Parathyroid adenoma (tissue), 2 donors: ENCODE measurements at regions not wholly inside any gene's neighbourhood (a gene's known extent, or its start where the extent isn't known, plus 50 kb on each side); places are given as distances from the start of the nearest gene placed in this dataset.

Source experiments
- H2AFZ ChIP-seq: fragments of 300-600 bp; sonication (generic); one replicate; pipeline ENCODE4 v1.7.0; 2017; ENCODE audit warnings: antibody characterized with exemption, mild to moderate bottlenecking
- H3K27ac ChIP-seq: fragments of 300-600 bp; sonication (generic); one replicate; pipeline ENCODE4 v1.7.0; 2017
- H3K27me3 ChIP-seq: fragments of 300-600 bp; sonication (generic); one replicate; pipeline ENCODE4 v1.7.0; 2017; ENCODE audit warnings: low read length; ENCODE audit not compliant: control insufficient read depth, insufficient read depth
- H3K36me3 ChIP-seq: fragments of 300-600 bp; sonication (generic); one replicate; pipeline ENCODE4 v1.7.0; 2017; ENCODE audit warnings: low read length; ENCODE audit not compliant: control insufficient read depth, insufficient read depth
- H3K4me1 ChIP-seq: fragments of 300-600 bp; sonication (generic); one replicate; pipeline ENCODE4 v1.7.0; 2017; ENCODE audit warnings: control low read depth
- H3K4me2 ChIP-seq: fragments of 300-600 bp; sonication (generic); one replicate; pipeline ENCODE4 v1.7.0; 2017; ENCODE audit warnings: low read length
- H3K4me3 ChIP-seq: fragments of 300-600 bp; sonication (generic); one replicate; pipeline ENCODE4 v1.7.0; 2017; ENCODE audit warnings: low read depth, low read length
- H3K79me2 ChIP-seq: fragments of 300-600 bp; sonication (generic); one replicate; pipeline ENCODE4 v1.7.0; 2017; ENCODE audit warnings: control low read depth
- H3K9ac ChIP-seq: fragments of 300-600 bp; sonication (generic); one replicate; pipeline ENCODE4 v1.7.0; 2017; ENCODE audit warnings: mild to moderate bottlenecking
- H3K9me3 ChIP-seq: fragments of 300-600 bp; sonication (generic); one replicate; pipeline ENCODE4 v1.7.0; 2017; ENCODE audit warnings: low read length; ENCODE audit not compliant: control insufficient read depth
- CTCF ChIP-seq: fragments of 300-600 bp; sonication (generic); IDR thresholded peaks from one replicate; pipeline ENCODE4 v1.7.0; 2017; ENCODE audit warnings: antibody characterized with exemption, mild to moderate bottlenecking
- donor health status: primary hyperparathyroidism.

DNA sequence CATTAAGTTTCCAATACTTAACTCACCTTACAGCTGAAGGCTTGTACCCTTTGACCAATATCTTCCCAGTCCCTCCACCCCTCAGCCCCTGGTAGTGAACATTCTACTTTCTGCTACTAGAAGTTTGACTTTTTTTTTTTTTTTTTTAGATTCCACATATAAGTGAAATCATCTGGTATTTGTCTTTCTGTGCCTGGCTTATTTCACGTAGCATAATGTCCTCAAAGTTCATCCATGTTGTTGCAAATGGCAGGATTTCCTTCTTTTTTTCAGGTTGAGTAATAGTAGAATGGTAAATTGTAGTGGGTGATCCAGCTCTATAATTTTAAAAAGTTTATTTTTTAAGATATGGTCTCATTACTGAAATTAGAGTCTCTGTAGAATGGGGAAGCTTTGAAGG lies 316.0 kb downstream of the MTX2 start:
- TF ChIP-seq CTCF = no peak
- no peaks in the 10 kb centered on the region for H3K4me1 ChIP-seq
- no peaks in the 10 kb centered on the region for H3K27me3 ChIP-seq
- H3K9me3 ChIP-seq = no peaks in the 10 kb centered on the region
- H3K27ac ChIP-seq = no peak overlapping the region
- no peak overlapping the region for H3K4me2 ChIP-seq
- no peaks in the 10 kb centered on the region for H3K36me3 ChIP-seq
- H3K9ac ChIP-seq = no peak overlapping the region
- no peaks in the 10 kb centered on the region for H3K79me2 ChIP-seq
- no peak overlapping the region for H3K4me3 ChIP-seq
- H2AFZ ChIP-seq = no peak overlapping the region

GRCh38 chr2:176585791-176586190 lies 316.5 kb downstream of the MTX2 start:
- Histone ChIP-seq H3K27me3 (no peaks in the 10 kb centered on the region), H3K9ac (no peak overlapping the region), H3K9me3 (no peaks in the 10 kb centered on the region), H3K27ac (no peak overlapping the region), H3K4me1 (no peaks in the 10 kb centered on the region), H3K4me3 (no peak overlapping the region), H3K79me2 (no peaks in the 10 kb centered on the region), H2AFZ (no peak overlapping the region), H3K4me2 (no peak overlapping the region), H3K36me3 (no peaks in the 10 kb centered on the region)
- TF ChIP-seq CTCF = no peak

DNA sequence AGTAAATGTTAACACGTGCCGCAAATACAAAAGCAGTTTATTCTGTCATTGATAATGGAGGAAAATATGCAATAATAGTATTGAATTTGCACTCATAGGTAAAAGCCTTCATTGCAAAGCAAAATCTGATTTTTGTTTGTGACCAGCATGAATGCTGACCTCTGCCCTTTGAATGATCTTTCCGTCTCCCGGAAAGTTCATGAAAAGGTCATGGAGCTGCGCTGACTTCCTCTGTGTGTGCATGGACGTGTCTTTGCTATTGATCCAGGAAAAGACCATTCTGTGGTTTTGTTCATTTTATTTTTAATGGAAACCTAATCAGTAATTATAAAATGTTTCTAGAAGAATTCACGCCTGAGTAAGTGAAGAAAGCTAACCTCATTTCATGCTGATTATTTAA lies 320.0 kb downstream of the MTX2 start:
- Histone ChIP-seq H3K9ac (no peak overlapping the region), H3K27ac (no peak overlapping the region), H3K4me2 (no peak overlapping the region), H3K4me1 (no peaks in the 10 kb centered on the region), H3K36me3 (no peaks in the 10 kb centered on the region), H2AFZ (no peak overlapping the region), H3K4me3 (no peak overlapping the region), H3K79me2 (no peaks in the 10 kb centered on the region), H3K9me3 (no peaks in the 10 kb centered on the region), H3K27me3 (no peaks in the 10 kb centered on the region)
- TF ChIP-seq CTCF = no peak

DNA sequence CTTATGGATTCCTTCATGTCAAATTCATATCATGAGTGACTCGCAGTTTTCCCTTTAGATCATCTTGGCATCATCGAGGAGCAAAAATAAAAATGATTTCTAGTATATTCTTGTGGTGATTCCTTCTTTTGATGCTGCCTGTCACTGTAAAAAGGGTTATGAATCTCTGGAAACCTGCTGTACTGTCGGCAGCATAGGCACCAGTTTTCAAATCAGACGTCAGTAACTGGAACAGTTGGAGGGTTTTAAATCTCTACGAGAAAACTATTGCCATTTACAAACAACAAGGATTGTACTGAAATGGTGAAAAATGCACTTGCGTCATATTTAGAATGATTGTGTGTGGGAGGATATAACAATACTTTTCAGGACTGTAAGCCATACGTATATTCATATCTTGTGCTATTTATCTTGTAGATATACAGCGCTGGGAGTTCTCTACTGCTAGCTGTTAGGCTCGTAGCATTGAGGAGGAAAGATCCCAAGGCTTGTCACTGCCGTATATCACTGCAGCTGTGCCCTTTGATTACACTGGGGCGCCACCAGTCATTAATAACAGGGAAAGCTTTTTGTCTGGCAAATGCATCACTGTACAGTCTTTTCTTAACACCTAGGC lies 320.7 kb downstream of the MTX2 start:
- Histone ChIP-seq H2AFZ (no peak overlapping the region), H3K9ac (no peak overlapping the region), H3K4me1 (no peaks in the 10 kb centered on the region), H3K27me3 (no peaks in the 10 kb centered on the region), H3K36me3 (no peaks in the 10 kb centered on the region), H3K79me2 (no peaks in the 10 kb centered on the region), H3K9me3 (no peaks in the 10 kb centered on the region), H3K4me2 (no peak overlapping the region), H3K4me3 (no peak overlapping the region), H3K27ac (no peak overlapping the region)
- no peak for TF ChIP-seq CTCF

GRCh38 chr2:176592216-176592615 lies 323.0 kb downstream of the MTX2 start:
- no peak overlapping the region for H3K27ac ChIP-seq

More at GRCh38 chr2:176592216-176592615, 323.0 kb downstream of the MTX2 start:
- H3K4me3 ChIP-seq = no peak overlapping the region
- H3K9me3 ChIP-seq = no peaks in the 10 kb centered on the region
- no peak for TF ChIP-seq CTCF
- H3K79me2 ChIP-seq = no peaks in the 10 kb centered on the region
- H3K4me1 ChIP-seq = no peaks in the 10 kb centered on the region
- no peak overlapping the region for H2AFZ ChIP-seq
- no peaks in the 10 kb centered on the region for H3K36me3 ChIP-seq
- no peak overlapping the region for H3K9ac ChIP-seq
- no peaks in the 10 kb centered on the region for H3K27me3 ChIP-seq
- H3K4me2 ChIP-seq = no peak overlapping the region
